K562 (cell line): ENCODE measurements at regions not wholly inside any gene's neighbourhood (a gene's known extent, or its start where the extent isn't known, plus 50 kb on each side); places are given as distances from the start of the nearest gene placed in this dataset.
A peak's percentile ranks its signal among the peaks of the same experiment; 100 is the strongest.

Experiments
- ATF3 ChIP-seq, 2 experiments: fragments of 450-650 bp in 1 of 2; sonication (generic) in 1 of 2; formaldehyde crosslinking in 1 of 2; IDR thresholded peaks in 1 of 2; conservative IDR thresholded peaks in 1 of 2; 2 replicates each; pipeline versions ENCODE4 v1.6.1 to v1.8.1; 2016 to 2023; ENCODE audit warnings: mild to moderate bottlenecking in 2 of 2, moderate library complexity in 2 of 2, inconsistent platforms in 1 of 2, missing genetic modification reagents in 1 of 2
- CBFA2T2 ChIP-seq: fragments of 450-650 bp; conservative IDR thresholded peaks from 2 replicates; pipeline ENCODE4 v1.6.1; 2017; ENCODE audit warnings: mild to moderate bottlenecking
- CHD7 ChIP-seq: fragments of 200-600 bp; sonication (generic); IDR thresholded peaks from one replicate; pipeline ENCODE4 v1.6.1; 2012; ENCODE audit warnings: mild to moderate bottlenecking, low read depth, low read length, inconsistent platforms
- DPF2 ChIP-seq: fragments of 450-650 bp; IDR thresholded peaks from 2 replicates; pipeline ENCODE4 v1.6.1; 2016
- FOSL1 ChIP-seq: fragments of 200-800 bp; sonication (Bioruptor generic); conservative IDR thresholded peaks from 2 replicates; pipeline ENCODE4 v1.6.1; 2016; ENCODE audit warnings: missing genetic modification characterization, missing compliant biosample characterization
- GATAD2A ChIP-seq: fragments of 450-650 bp; IDR thresholded peaks from 2 replicates; pipeline ENCODE4 v1.6.1; 2017
- JUN ChIP-seq, 2 experiments: sonication (generic) in 1 of 2; formaldehyde crosslinking in 1 of 2; IDR thresholded peaks; 2 replicates each; pipeline versions ENCODE4 v1.6.1 to v1.8.0; 2012 to 2022; ENCODE audit warnings: borderline replicate concordance in 2 of 2, mild to moderate bottlenecking in 2 of 2, improper control_type of control experiment in 1 of 2, low read depth in 1 of 2, low read length in 1 of 2, missing genetic modification reagents in 1 of 2
- KDM1A ChIP-seq, 2 experiments: fragments of 450-650 bp; IDR thresholded peaks; 2 replicates each; pipeline ENCODE4 v1.6.1; 2016; ENCODE audit warnings: mild to moderate bottlenecking in 2 of 2
- NFYB ChIP-seq: IDR thresholded peaks from 2 replicates; pipeline ENCODE4 v1.6.1; 2011; ENCODE audit warnings: mild to moderate bottlenecking, moderate library complexity; ENCODE audit not compliant: insufficient read length; ENCODE audit errors: extremely low read depth
- RCOR1 ChIP-seq, 2 experiments: IDR thresholded peaks; 2 replicates each; pipeline ENCODE4 v1.6.1; 2012; ENCODE audit warnings: low read depth in 2 of 2, low read length in 2 of 2, borderline replicate concordance in 1 of 2, improper control_type of control experiment in 1 of 2
- SETDB1 ChIP-seq: IDR thresholded peaks from one replicate; pipeline ENCODE4 v1.6.1; 2012; ENCODE audit warnings: low read length, control low read depth, inconsistent platforms
- TRIM24 ChIP-seq, 2 experiments: fragments of 450-650 bp; IDR thresholded peaks; 2 replicates each; pipeline ENCODE4 v1.6.1; 2016
- ZNF121 ChIP-seq: sonication (generic); formaldehyde crosslinking; conservative IDR thresholded peaks from 2 replicates; pipeline ENCODE4 v1.8.0; 2022; ENCODE audit warnings: missing genetic modification reagents
- ZNF511 ChIP-seq: sonication (generic); formaldehyde crosslinking; IDR thresholded peaks from 2 replicates; pipeline ENCODE4 v1.8.0; 2022; ENCODE audit warnings: mild to moderate bottlenecking, missing genetic modification reagents
- ZNF583 ChIP-seq: fragments of 250-450 bp; sonication (Bioruptor Pico); IDR thresholded peaks from 2 replicates; pipeline ENCODE4 v1.4.0; 2020
- ZSCAN32 ChIP-seq: fragments of 450-650 bp; formaldehyde crosslinking; IDR thresholded peaks from 2 replicates; pipeline ENCODE4 v1.4.0; 2020; ENCODE audit warnings: mild to moderate bottlenecking, moderate library complexity

- peak in 1 of 2 experiments; percentile 73; a peak in 1 of 4 replicates for TF ChIP-seq RCOR1 (IDR thresholded peaks at IDR 0.05; ENCODE audit: borderline replicate concordance in 1 of 2, low read depth in 2 of 2, low read length in 2 of 2)
- TF ChIP-seq KDM1A (IDR thresholded peaks at IDR 0.05), result peak in 1 of 2 experiments; percentile 58; a peak in 2 of 4 replicates
- TF ChIP-seq CBFA2T2, result peak; percentile 69
- TF ChIP-seq FOSL1 (tag), result peak; percentile 100
- peak; percentile 97 for TF ChIP-seq DPF2
- TF ChIP-seq SETDB1, result no peak
- no peak for TF ChIP-seq GATAD2A
- TF ChIP-seq JUN (IDR thresholded peaks at IDR 0.05; ENCODE audit: borderline replicate concordance, low read depth, low read length), result peak; percentile 99
- no peak; the same call in 1 of the 2 replicates for TF ChIP-seq JUN (CRISPR knock-in tag; IDR thresholded peaks at IDR 0.05; ENCODE audit: borderline replicate concordance)
- no peak for TF ChIP-seq NFYB
- no peak for TF ChIP-seq CHD7
- no peak for TF ChIP-seq ZNF121 (CRISPR knock-in tag)
- peak in 1 of 2 experiments; percentile 77; a peak in 2 of 4 replicates for TF ChIP-seq TRIM24 (IDR thresholded peaks at IDR 0.05)
- no peak for TF ChIP-seq ZNF583
- TF ChIP-seq ZNF511 (CRISPR knock-in tag), result no peak
- no peak for TF ChIP-seq ZSCAN32 (CRISPR knock-in tag)
- peak; percentile 98 for TF ChIP-seq ATF3 (IDR thresholded peaks at IDR 0.05)
- TF ChIP-seq ATF3 (CRISPR knock-in tag; conservative IDR thresholded peaks at IDR 0.05), result peak; percentile 93
Measured at GRCh38 chr10:21336476-21337170, 188.9 kb downstream of the SKIDA1 start (continued).
